WI38 (cell line): ENCODE measurements at regions not wholly inside any gene's neighbourhood (a gene's known extent, or its start where the extent isn't known, plus 50 kb on each side); places are given as distances from the start of the nearest gene placed in this dataset.

ENCODE experiments used
- H3K4me3 ChIP-seq: 2 replicates; pipeline ENCODE4 v1.5.1; 2011; ENCODE audit warnings: low read depth, mild to moderate bottlenecking, control low read depth, low read length
- TF ChIP-seq, protein P1 (sequence below): IDR thresholded peaks from 2 replicates; pipeline ENCODE4 v1.5.1; 2012; ENCODE audit warnings: low read depth, mild to moderate bottlenecking, control low read depth, low read length

- TF ChIP-seq, protein P1, sequence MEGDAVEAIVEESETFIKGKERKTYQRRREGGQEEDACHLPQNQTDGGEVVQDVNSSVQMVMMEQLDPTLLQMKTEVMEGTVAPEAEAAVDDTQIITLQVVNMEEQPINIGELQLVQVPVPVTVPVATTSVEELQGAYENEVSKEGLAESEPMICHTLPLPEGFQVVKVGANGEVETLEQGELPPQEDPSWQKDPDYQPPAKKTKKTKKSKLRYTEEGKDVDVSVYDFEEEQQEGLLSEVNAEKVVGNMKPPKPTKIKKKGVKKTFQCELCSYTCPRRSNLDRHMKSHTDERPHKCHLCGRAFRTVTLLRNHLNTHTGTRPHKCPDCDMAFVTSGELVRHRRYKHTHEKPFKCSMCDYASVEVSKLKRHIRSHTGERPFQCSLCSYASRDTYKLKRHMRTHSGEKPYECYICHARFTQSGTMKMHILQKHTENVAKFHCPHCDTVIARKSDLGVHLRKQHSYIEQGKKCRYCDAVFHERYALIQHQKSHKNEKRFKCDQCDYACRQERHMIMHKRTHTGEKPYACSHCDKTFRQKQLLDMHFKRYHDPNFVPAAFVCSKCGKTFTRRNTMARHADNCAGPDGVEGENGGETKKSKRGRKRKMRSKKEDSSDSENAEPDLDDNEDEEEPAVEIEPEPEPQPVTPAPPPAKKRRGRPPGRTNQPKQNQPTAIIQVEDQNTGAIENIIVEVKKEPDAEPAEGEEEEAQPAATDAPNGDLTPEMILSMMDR: no peak
- H3K4me3 ChIP-seq: no peak overlapping the region
These were observed 73.9 kb downstream of the WNT5A start for GRCh38 chr3:55413236-55413635.

GRCh38 chr3:55412545-55412944, 74.6 kb downstream of the WNT5A start:
- H3K4me3 ChIP-seq: no peak overlapping the region
- TF ChIP-seq, protein P1: no peak

- no peak overlapping the region for H3K4me3 ChIP-seq
- TF ChIP-seq, protein P1: no peak
These were observed 77.3 kb downstream of the WNT5A start for GRCh38 chr3:55409806-55410205.

GRCh38 chr3:55408193-55408826, 78.8 kb downstream of the WNT5A start:
- TF ChIP-seq, protein P1: no peak
- H3K4me3 ChIP-seq: no peak overlapping the region

DNA sequence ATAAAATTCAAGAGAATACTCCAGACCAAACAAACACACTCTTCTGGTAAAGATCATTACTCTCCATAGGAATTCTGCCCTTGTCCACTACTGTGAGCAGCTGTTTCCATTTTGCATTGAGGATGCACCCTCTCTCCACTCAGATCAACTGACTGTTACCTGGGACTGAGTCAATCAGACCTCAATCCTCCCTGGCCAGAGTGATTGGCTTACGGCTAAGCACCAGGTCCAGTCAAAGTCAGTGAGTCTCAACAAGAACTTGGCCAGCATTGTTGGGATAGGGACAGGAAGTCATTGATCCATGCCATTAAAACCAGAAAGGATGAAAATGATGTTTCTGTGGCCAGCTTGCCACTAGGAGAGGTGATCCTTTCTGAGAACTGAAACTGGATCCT, 79.7 kb downstream of the WNT5A start:
- TF ChIP-seq, protein P1: no peak
- H3K4me3 ChIP-seq: no peak overlapping the region

GRCh38 chr3:55406696-55407425, 80.2 kb downstream of the WNT5A start:
- TF ChIP-seq, protein P1: no peak
- H3K4me3 ChIP-seq: no peak overlapping the region

- H3K4me3 ChIP-seq: no peak overlapping the region
- TF ChIP-seq, protein P1: 0 out of 2 replicates have a peak, but pooled peaks have one; percentile 21
These were observed 81.7 kb downstream of the WNT5A start for GRCh38 chr3:55405436-55405835.
